GM18868 (cell line): ENCODE measurements at regions not wholly inside any gene's neighbourhood (a gene's known extent, or its start where the extent isn't known, plus 50 kb on each side); places are given as distances from the start of the nearest gene placed in this dataset.
A peak's percentile ranks its signal among the peaks of the same experiment; 100 is the strongest.
"Not testable (repeated sequence)": the region's sequence is repeated elsewhere in the genome, so short reads cannot be mapped to it uniquely, and the experiment has no call there.

Source experiments
- ATAC-seq: cut with Tn5 transposase; IDR thresholded peaks from one replicate; pipeline ENCODE4 v1.9.1; 2021; ENCODE audit warnings: mild to moderate bottlenecking, moderate library complexity; ENCODE audit not compliant: unreplicated experiment

GRCh38 chrX:40418146-40418812 lies 162.5 kb upstream of the ATP6AP2 start:
- ATAC-seq: no peak

- ATAC-seq: no peak
These were observed 165.1 kb upstream of the ATP6AP2 start for GRCh38 chrX:40415675-40416074.

GRCh38 chrX:40414335-40414734 lies 166.4 kb upstream of the ATP6AP2 start:
- ATAC-seq: no peak

GRCh38 chrX:40411340-40412111 lies 169.2 kb upstream of the ATP6AP2 start:
- no peak for ATAC-seq

- ATAC-seq: no peak
These were observed 169.9 kb upstream of the ATP6AP2 start for GRCh38 chrX:40410859-40411258.

- ATAC-seq: peak; percentile 69
These were observed 174.4 kb upstream of the ATP6AP2 start for GRCh38 chrX:40406330-40406859.

- no peak for ATAC-seq
These were observed 175.4 kb upstream of the ATP6AP2 start for GRCh38 chrX:40405399-40405798.

GRCh38 chrX:40403757-40404156 lies 177.0 kb upstream of the ATP6AP2 start:
- ATAC-seq: no peak

GRCh38 chrX:40402831-40403533 lies 177.8 kb upstream of the ATP6AP2 start:
- no peak for ATAC-seq

GRCh38 chrX:40395102-40395501 lies 185.7 kb upstream of the ATP6AP2 start:
- no peak for ATAC-seq

GRCh38 chrX:40394302-40394701 lies 186.5 kb upstream of the ATP6AP2 start:
- ATAC-seq: no peak

- ATAC-seq: no peak
These were observed 188.2 kb upstream of the ATP6AP2 start for GRCh38 chrX:40392599-40392998.

- ATAC-seq: no peak
These were observed 189.1 kb upstream of the ATP6AP2 start for GRCh38 chrX:40391662-40392061.

- ATAC-seq: no peak
These were observed 191.2 kb upstream of the ATP6AP2 start for GRCh38 chrX:40389555-40389954.

- no peak for ATAC-seq
These were observed 192.3 kb upstream of the ATP6AP2 start for GRCh38 chrX:40388441-40388840.

GRCh38 chrX:40387869-40388268 lies 192.9 kb upstream of the ATP6AP2 start:
- ATAC-seq: not testable (repeated sequence)

- ATAC-seq: not testable (repeated sequence)
These were observed 193.5 kb upstream of the ATP6AP2 start for GRCh38 chrX:40387311-40387710.

GRCh38 chrX:40385682-40386081 lies 195.1 kb upstream of the ATP6AP2 start:
- no peak for ATAC-seq

GRCh38 chrX:40385256-40385655 lies 195.5 kb upstream of the ATP6AP2 start:
- ATAC-seq: no peak

- ATAC-seq: no peak
These were observed 196.8 kb upstream of the ATP6AP2 start for GRCh38 chrX:40383969-40384368.

GRCh38 chrX:40383360-40383759 lies 197.4 kb upstream of the ATP6AP2 start:
- no peak for ATAC-seq
